Colonic mucosa (tissue), 4 donors: ENCODE measurements at regions not wholly inside any gene's neighbourhood (a gene's known extent, or its start where the extent isn't known, plus 50 kb on each side); places are given as distances from the start of the nearest gene placed in this dataset.

Source experiments
- DNase-seq: peaks from one replicate; pipeline ENCODE4 v3.0.0-alpha.2; 2020
- H3K27ac ChIP-seq: fragments of 200-600 bp; one replicate; pipeline ENCODE4 v1.8.0; 2021
- H3K27me3 ChIP-seq: fragments of 200-600 bp; one replicate; pipeline ENCODE4 v1.8.0; 2021
- H3K36me3 ChIP-seq: fragments of 200-600 bp; one replicate; pipeline ENCODE4 v1.8.0; 2021
- H3K4me1 ChIP-seq: fragments of 200-600 bp; one replicate; pipeline ENCODE4 v1.8.0; 2021; ENCODE audit warnings: mild to moderate bottlenecking
- H3K4me3 ChIP-seq: fragments of 200-600 bp; one replicate; pipeline ENCODE4 v1.8.0; 2021
- H3K9ac ChIP-seq, 2 donors: one replicate each; pipeline ENCODE4 v1.7.0; 2013; ENCODE audit warnings: control low read depth in 2 of 2, low read depth in 2 of 2, low read length in 2 of 2
- H3K9me3 ChIP-seq: fragments of 200-600 bp; one replicate; pipeline ENCODE4 v1.8.0; 2021
- CTCF ChIP-seq: fragments of 200-600 bp; IDR thresholded peaks from one replicate; pipeline ENCODE4 v1.8.0; 2022; ENCODE audit warnings: antibody characterized with exemption, mild to moderate bottlenecking
- intact Hi-C: fragments of 100-400 bp; cut with DNase I; formaldehyde crosslinking; loops from one replicate; pipeline ENCODE4 v1.14.1; 2022
- donor health status: healthy.
- donor health status: DM: no; HTN: no; CAD: no.
- donor health status: DM: no; HTN: no; CAD: no.

GRCh38 chr10:21364196-21365114 is 161.0 kb downstream of the SKIDA1 start:
- Histone ChIP-seq H3K36me3 (no peaks in the 10 kb centered on the region), H3K27me3 (no peaks in the 10 kb centered on the region), H3K4me1 (peaks cover 6% of the 10 kb centered on the region), H3K4me3 (no peak overlapping the region), H3K27ac (peak overlapping the region; percentile 29), H3K9me3 (no peaks in the 10 kb centered on the region), H3K9ac (no peak overlapping the region)
- peak; percentile 32 for DNase-seq
- intact Hi-C loops, result no loop called here
- TF ChIP-seq CTCF, result no peak

- Histone ChIP-seq H3K27ac (no peak overlapping the region), H3K9me3 (no peaks in the 10 kb centered on the region), H3K36me3 (no peaks in the 10 kb centered on the region), H3K9ac (no peak overlapping the region), H3K4me1 (peaks cover 6% of the 10 kb centered on the region), H3K27me3 (no peaks in the 10 kb centered on the region), H3K4me3 (no peak overlapping the region)
- DNase-seq, result no peak
- intact Hi-C loops, result no loop called here
- no peak for TF ChIP-seq CTCF
Observed at GRCh38 chr10:21363731-21364104, 161.8 kb downstream of the SKIDA1 start.

- H3K27ac ChIP-seq, result no peak overlapping the region
- H3K9me3 ChIP-seq, result no peaks in the 10 kb centered on the region
- DNase-seq, result peak; percentile 29
- H3K4me3 ChIP-seq, result no peak overlapping the region
- H3K27me3 ChIP-seq, result no peaks in the 10 kb centered on the region
- TF ChIP-seq CTCF, result no peak
- intact Hi-C loops, result no loop called here
- H3K36me3 ChIP-seq, result no peaks in the 10 kb centered on the region
- H3K4me1 ChIP-seq, result peaks cover 6% of the 10 kb centered on the region
- no peak overlapping the region for H3K9ac ChIP-seq
Observed at GRCh38 chr10:21363092-21363730, 162.3 kb downstream of the SKIDA1 start.

GRCh38 chr10:21359202-21359601 is 166.3 kb downstream of the SKIDA1 start:
- Histone ChIP-seq H3K9me3 (no peaks in the 10 kb centered on the region), H3K27me3 (no peaks in the 10 kb centered on the region), H3K9ac (no peak overlapping the region), H3K27ac (no peak overlapping the region), H3K4me3 (no peak overlapping the region), H3K36me3 (no peaks in the 10 kb centered on the region), H3K4me1 (peaks cover 5% of the 10 kb centered on the region)
- no peak for TF ChIP-seq CTCF
- no peak for DNase-seq
- intact Hi-C loops, result no loop called here

- TF ChIP-seq CTCF, result no peak
- intact Hi-C loops, result no loop called here
- no peak for DNase-seq
- no peaks in the 10 kb centered on the region for H3K27me3 ChIP-seq
- H3K36me3 ChIP-seq, result no peaks in the 10 kb centered on the region
- H3K4me1 ChIP-seq, result no peaks in the 10 kb centered on the region
- no peak overlapping the region for H3K4me3 ChIP-seq
- H3K27ac ChIP-seq, result no peak overlapping the region
- no peaks in the 10 kb centered on the region for H3K9me3 ChIP-seq
- H3K9ac ChIP-seq, result no peak overlapping the region
Observed at GRCh38 chr10:21355591-21356011, 169.9 kb downstream of the SKIDA1 start.
